GM12878 (cell line): ENCODE measurements at regions not wholly inside any gene's neighbourhood (a gene's known extent, or its start where the extent isn't known, plus 50 kb on each side); places are given as distances from the start of the nearest gene placed in this dataset.

Experiments used
- ATAC-seq: fragments of 200-7000 bp; cut with Tn5 transposase; 3 replicates; pipeline ENCODE4 v1.9.1; 2020; ENCODE audit warnings: mild to moderate bottlenecking, moderate library complexity
- BruUV-seq: library from RNA; stranded (reverse); fragments of 400-500 nt; replicated peaks from 2 replicates; lab custom pipeline; 2021; lab: Mats Ljungman, UMichigan
- CTCF ChIA-PET: fragments of 300-600 bp; sonication (Branson Sonifier 250); formaldehyde crosslinking; extraction: SDS; loops from one replicate; lab custom pipeline; 2021; ENCODE audit warnings: inconsistent platforms; lab: Yijun Ruan, JAX
- POLR2A ChIA-PET: fragments of 350-600 bp; formaldehyde crosslinking; extraction: SDS; loops from one replicate; lab custom pipeline; 2021; ENCODE audit warnings: inconsistent platforms; lab: Charles Lee
- RAD21 ChIA-PET: fragments of 300-600 bp; sonication (Branson Sonifier 250); formaldehyde crosslinking; loops from one replicate; lab custom pipeline; 2023; ENCODE audit warnings: antibody characterized with exemption; ENCODE audit not compliant: unreplicated experiment; lab: Charles Lee
- SMC1A ChIA-PET: fragments of 300-600 bp; sonication (Branson Sonifier 250); formaldehyde crosslinking; loops from one replicate; lab custom pipeline; 2023; ENCODE audit not compliant: unreplicated experiment, uncharacterized antibody; lab: Charles Lee
- DNase-seq: peaks from one replicate; pipeline ENCODE4 v3.0.0-alpha.2; 2011; ENCODE audit warnings: low read depth, low spot score
- FAIRE-seq: peaks from 3 replicates; lab custom pipeline; 2011; peaks lifted over from hg19 to GRCh38; lab: Jason Lieb, UNC
- H2AFZ ChIP-seq: 2 replicates; pipeline ENCODE4 v1.6.0; 2011; ENCODE audit warnings: low read depth, low read length, control low read depth; ENCODE audit not compliant: control insufficient read depth
- H3K27ac ChIP-seq: 2 replicates; pipeline ENCODE4 v1.5.1; 2011; ENCODE audit warnings: control low read depth; ENCODE audit not compliant: control insufficient read depth, insufficient read depth
- H3K27me3 ChIP-seq, 2 experiments: replicated peaks in 1 of 2; 2 replicates each; pipeline versions ENCODE4 v1.6.0 to v1.6.1; 2011; ENCODE audit warnings: low read length in 1 of 2; ENCODE audit not compliant: control insufficient read depth in 2 of 2, insufficient read depth in 2 of 2
- H3K36me3 ChIP-seq, 2 experiments: 2 replicates each; pipeline ENCODE4 v1.5.1; 2011; ENCODE audit warnings: low read length in 1 of 2; ENCODE audit not compliant: control insufficient read depth in 2 of 2, insufficient read depth in 2 of 2
- H3K4me1 ChIP-seq: 2 replicates; pipeline ENCODE4 v1.6.1; 2011; ENCODE audit warnings: mild to moderate bottlenecking, low read length, moderate library complexity, mixed read lengths; ENCODE audit not compliant: control insufficient read depth, insufficient read depth
- H3K4me2 ChIP-seq: 2 replicates; pipeline ENCODE4 v1.6.0; 2011; ENCODE audit warnings: control low read depth; ENCODE audit not compliant: control insufficient read depth, insufficient read depth
- H3K4me3 ChIP-seq: fragments of 200-600 bp; sonication (generic); 2 replicates; pipeline ENCODE4 v1.5.1; 2016
- H3K79me2 ChIP-seq: 2 replicates; pipeline ENCODE4 v1.6.0; 2011; ENCODE audit warnings: low read length; ENCODE audit not compliant: control insufficient read depth, insufficient read depth
- H3K9ac ChIP-seq: 2 replicates; pipeline ENCODE4 v1.8.0; 2011; ENCODE audit warnings: low read length, control low read depth, mixed read lengths; ENCODE audit not compliant: control insufficient read depth, insufficient read depth
- H3K9me3 ChIP-seq: replicated peaks from 3 replicates; pipeline ENCODE4 v1.5.1; 2011; ENCODE audit warnings: mild to moderate bottlenecking, low read length; ENCODE audit not compliant: control insufficient read depth, insufficient read depth
- H4K20me1 ChIP-seq: 2 replicates; pipeline ENCODE4 v1.6.0; 2011; ENCODE audit not compliant: control insufficient read depth, insufficient read depth
- GABPA ChIP-seq: IDR thresholded peaks from 2 replicates; pipeline ENCODE4 v1.6.1; 2014; ENCODE audit warnings: antibody characterized with exemption, low read depth, mild to moderate bottlenecking, inconsistent platforms
- JUND ChIP-seq: IDR thresholded peaks from 2 replicates; pipeline ENCODE4 v1.6.1; 2012; ENCODE audit warnings: low read depth, mild to moderate bottlenecking, low read length, improper control_type of control experiment, moderate library complexity
- MTA2 ChIP-seq: fragments of 450-650 bp; IDR thresholded peaks from 2 replicates; pipeline ENCODE4 v1.6.1; 2016; ENCODE audit warnings: low read depth, mild to moderate bottlenecking, moderate library complexity
- NR2F1 ChIP-seq: fragments of 450-650 bp; conservative IDR thresholded peaks from 2 replicates; pipeline ENCODE4 v1.6.1; 2017; ENCODE audit warnings: mild to moderate bottlenecking
- PAX5 ChIP-seq: IDR thresholded peaks from 2 replicates; pipeline ENCODE4 v1.6.1; 2011; ENCODE audit warnings: low read depth, low read length, borderline replicate concordance
- ZBTB4 ChIP-seq: fragments of 450-650 bp; formaldehyde crosslinking; IDR thresholded peaks from 2 replicates; pipeline ENCODE4 v1.4.0; 2022; ENCODE audit warnings: mild to moderate bottlenecking, moderate library complexity
- WGBS: methylation state at CpG from one replicate; pipeline ENCODE4 v1.1.6; 2016; ENCODE audit warnings: low lambda C conversion rate; ENCODE audit not compliant: insufficient replicate concordance, insufficient coverage; ENCODE audit errors: missing lambda C conversion rate; 5-methylcytosine and 5-hydroxymethylcytosine counted together
- in situ Hi-C: fragments of 300-500 bp; cut with MboI; formaldehyde crosslinking; loops from 9 replicates; pipeline ENCODE4 v1.14.3; 2018; ENCODE audit warnings: mixed read lengths
- intact Hi-C: fragments of 100-400 bp; cut with micrococcal nuclease; formaldehyde crosslinking; loops from one replicate; pipeline ENCODE4 v1.14.2; 2022; ENCODE audit not compliant: unreplicated experiment

GRCh38 chr6:84916704-84917103 lies 152.3 kb upstream of the TBX18 start:
- ChIA-PET SMC1A (no interaction called here), CTCF (no interaction called here), POLR2A (no interaction called here), RAD21 (interaction anchor here (0.7 kb wide), 1 partner anchor 385 kb away, joined by 3 read pairs; no protein-coding TSS in a partner anchor)
- Histone ChIP-seq H3K27me3 (no peaks in the 10 kb centered on the region), H3K4me3 (no peak overlapping the region), H2AFZ (no peak overlapping the region), H3K9ac (no peak overlapping the region), H3K27ac (no peak overlapping the region), H3K4me2 (no peak overlapping the region), H3K9me3 (no peaks in the 10 kb centered on the region), H4K20me1 (no peaks in the 10 kb centered on the region), H3K4me1 (no peaks in the 10 kb centered on the region), H3K36me3 (no peaks in the 10 kb centered on the region), H3K79me2 (no peaks in the 10 kb centered on the region)
- 1% methylated on average over 3 of the region's 3 CpGs for WGBS
- intact Hi-C loops = no loop called here
- TF ChIP-seq MTA2 (no peak), PAX5 (no peak), NR2F1 (no peak), JUND (no peak)
- DNase-seq (no peak), ATAC-seq (no peak), FAIRE-seq (no peak)
- BruUV-seq = no TSS peak
- in situ Hi-C loops = no loop called here

GRCh38 chr6:84912472-84913322 lies 148.3 kb upstream of the TBX18 start:
- in situ Hi-C loops = no loop called here
- DNase-seq (no peak), ATAC-seq (no peak), FAIRE-seq (no peak)
- no peaks in the 10 kb centered on the region for H3K27me3 ChIP-seq
- POLR2A ChIA-PET = no interaction called here
- no peaks in the 10 kb centered on the region for H3K4me1 ChIP-seq
- WGBS = 33% methylated on average over 12 of the region's 12 CpGs
- no peaks in the 10 kb centered on the region for H4K20me1 ChIP-seq
- H3K9me3 ChIP-seq = no peaks in the 10 kb centered on the region
- no peak overlapping the region for H2AFZ ChIP-seq
- CTCF ChIA-PET = no interaction called here
- H3K79me2 ChIP-seq = no peaks in the 10 kb centered on the region
- RAD21 ChIA-PET = no interaction called here
- no peak overlapping the region for H3K27ac ChIP-seq
- no TSS peak for BruUV-seq
- TF ChIP-seq GABPA (no peak), ZBTB4 (CRISPR knock-in tag) (no peak)
- H3K9ac ChIP-seq = no peak overlapping the region
- no peaks in the 10 kb centered on the region for H3K36me3 ChIP-seq
- SMC1A ChIA-PET = no interaction called here
- intact Hi-C loops = no loop called here
- no peak overlapping the region for H3K4me3 ChIP-seq
- no peak overlapping the region for H3K4me2 ChIP-seq
